GM06990 (cell line): ENCODE measurements at regions not wholly inside any gene's neighbourhood (a gene's known extent, or its start where the extent isn't known, plus 50 kb on each side); places are given as distances from the start of the nearest gene placed in this dataset.

ENCODE experiments used
- DNase-seq: peaks from one replicate; pipeline ENCODE4 v3.0.0-alpha.2; 2011; ENCODE audit not compliant: insufficient read length; ENCODE audit errors: extremely low read depth
- H3K27me3 ChIP-seq: replicated peaks from 2 replicates; pipeline ENCODE4 v1.6.0; 2011; ENCODE audit warnings: low read length; ENCODE audit not compliant: control insufficient read depth, insufficient read depth
- H3K36me3 ChIP-seq: 2 replicates; pipeline ENCODE4 v1.5.1; 2011; ENCODE audit warnings: low read length; ENCODE audit not compliant: control insufficient read depth, insufficient read depth
- H3K4me3 ChIP-seq: replicated peaks from 2 replicates; pipeline ENCODE4 v1.5.1; 2011; ENCODE audit warnings: low read depth, mild to moderate bottlenecking, control low read depth, low read length
- CTCF ChIP-seq: IDR thresholded peaks from 2 replicates; pipeline ENCODE4 v1.5.1; 2011; ENCODE audit warnings: low read length, control low read depth, mild to moderate bottlenecking, inconsistent platforms; ENCODE audit not compliant: insufficient read depth, poor library complexity, severe bottlenecking

- no peaks in the 10 kb centered on the region for H3K27me3 ChIP-seq
- no peak overlapping the region for H3K4me3 ChIP-seq
- no peaks in the 10 kb centered on the region for H3K36me3 ChIP-seq
- no peak for DNase-seq
- TF ChIP-seq CTCF, result no peak
Observed at GRCh38 chr10:33498391-33498891, 164.0 kb upstream of the NRP1 start.

GRCh38 chr10:33497338-33497737 lies 162.9 kb upstream of the NRP1 start:
- H3K4me3 ChIP-seq, result no peak overlapping the region
- no peak for TF ChIP-seq CTCF

GRCh38 chr10:33496096-33496495 lies 161.6 kb upstream of the NRP1 start:
- TF ChIP-seq CTCF, result no peak
- Histone ChIP-seq H3K36me3 (no peaks in the 10 kb centered on the region), H3K4me3 (no peak overlapping the region), H3K27me3 (no peaks in the 10 kb centered on the region)
- DNase-seq, result no peak

More at GRCh38 chr10:33497338-33497737, 162.9 kb upstream of the NRP1 start:
- Histone ChIP-seq H3K27me3 (no peaks in the 10 kb centered on the region), H3K36me3 (no peaks in the 10 kb centered on the region)
- no peak for DNase-seq

GRCh38 chr10:33494694-33495265 lies 160.3 kb upstream of the NRP1 start:
- DNase-seq, result no peak
- H3K27me3 ChIP-seq, result no peaks in the 10 kb centered on the region
- H3K4me3 ChIP-seq, result no peak overlapping the region
- TF ChIP-seq CTCF, result no peak
- H3K36me3 ChIP-seq, result no peaks in the 10 kb centered on the region

GRCh38 chr10:33493978-33494377 lies 159.5 kb upstream of the NRP1 start:
- no peak for DNase-seq
- Histone ChIP-seq H3K36me3 (no peaks in the 10 kb centered on the region), H3K4me3 (no peak overlapping the region), H3K27me3 (no peaks in the 10 kb centered on the region)
- TF ChIP-seq CTCF, result no peak

GRCh38 chr10:33493497-33493896 lies 159.0 kb upstream of the NRP1 start:
- H3K27me3 ChIP-seq, result no peaks in the 10 kb centered on the region
- DNase-seq, result no peak

More at GRCh38 chr10:33493497-33493896, 159.0 kb upstream of the NRP1 start:
- no peak for TF ChIP-seq CTCF
- Histone ChIP-seq H3K36me3 (no peaks in the 10 kb centered on the region), H3K4me3 (no peak overlapping the region)
